ENCODE measurements at regions not wholly inside any gene's neighbourhood (a gene's known extent, or its start where the extent isn't known, plus 50 kb on each side); places are given as distances from the start of the nearest gene placed in this dataset.

DNA sequence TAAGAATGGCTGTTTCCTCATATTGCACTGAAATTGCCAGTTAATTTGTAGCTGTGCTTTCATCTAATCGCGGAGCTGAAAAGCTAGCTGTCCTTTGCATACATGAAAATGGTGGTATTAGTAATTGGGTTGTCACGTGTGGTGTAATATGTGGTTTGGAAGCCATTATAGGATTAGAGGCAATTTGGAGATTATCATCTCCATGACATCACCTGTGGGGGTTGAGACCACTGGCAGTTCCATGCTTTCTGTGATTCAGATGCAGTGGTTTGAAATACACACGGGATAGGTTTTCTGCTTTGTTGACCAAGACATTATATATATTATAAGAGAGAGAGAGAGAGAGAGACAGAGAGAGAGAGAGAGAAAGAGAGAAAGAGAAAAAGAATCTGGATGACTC lies 180.8 kb downstream of the RAB11FIP2 start:
- no peak for DNase-seq (ENCODE audit: low read depth)

DNA sequence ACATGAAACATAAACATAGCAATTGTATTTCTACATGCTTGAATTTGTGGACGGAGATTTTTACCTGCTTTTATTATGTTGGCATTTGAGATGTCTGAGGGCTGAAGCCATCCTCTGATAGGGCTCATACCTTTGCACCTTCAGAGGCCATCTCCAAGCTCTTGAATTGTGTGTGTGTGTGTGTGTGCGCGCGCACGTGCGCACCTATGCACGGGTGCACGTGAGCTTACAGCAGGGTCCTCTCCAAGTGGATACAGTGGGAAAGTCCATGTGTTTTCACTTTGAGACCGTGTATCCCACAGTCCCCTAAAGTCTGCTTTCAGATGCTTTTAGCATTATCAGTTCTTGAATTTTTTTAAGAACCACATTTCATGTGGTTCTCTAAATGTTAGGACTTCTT lies 178.6 kb downstream of the RAB11FIP2 start:
- no peak for DNase-seq (ENCODE audit: low read depth)

DNA sequence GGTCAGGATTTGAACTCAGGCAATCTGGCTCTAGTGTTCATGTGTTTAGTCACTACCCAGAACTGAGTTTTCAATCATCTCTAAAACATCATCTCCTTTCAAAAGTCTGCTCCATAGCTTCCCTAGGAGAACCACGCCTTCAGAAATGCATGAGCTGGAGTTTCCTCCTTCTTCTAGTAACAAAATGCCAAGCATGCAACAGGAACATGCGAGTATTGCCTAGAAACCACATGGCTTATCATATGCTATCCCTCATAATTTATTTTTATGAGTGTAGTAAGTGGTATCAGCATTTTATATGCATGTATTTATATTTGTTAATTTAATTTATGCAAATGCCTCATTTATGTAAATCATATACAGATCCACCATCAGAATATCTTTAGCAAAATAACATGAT lies 170.9 kb downstream of the RAB11FIP2 start:
- DNase-seq (ENCODE audit: low read depth) = no peak

DNA sequence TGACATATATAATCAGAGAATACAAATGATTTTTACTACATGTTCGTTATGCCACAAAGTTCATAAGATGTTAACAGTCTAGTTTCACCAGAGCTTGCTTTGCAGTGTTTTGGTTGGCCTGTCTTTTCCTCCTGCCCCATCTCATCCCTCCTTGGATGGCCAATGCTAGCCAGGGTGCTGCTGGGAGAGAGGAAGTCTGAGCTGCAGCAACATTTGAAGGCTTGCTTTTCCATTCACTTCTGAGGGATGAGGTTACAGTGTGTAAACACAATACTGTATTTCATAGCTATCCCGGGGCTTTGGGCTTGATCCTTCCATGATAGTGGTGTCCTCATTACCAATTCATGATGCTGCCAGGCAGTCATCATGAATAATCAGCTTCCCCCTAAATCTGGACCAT lies 170.5 kb downstream of the RAB11FIP2 start:
- DNase-seq (ENCODE audit: low read depth) = no peak

DNA sequence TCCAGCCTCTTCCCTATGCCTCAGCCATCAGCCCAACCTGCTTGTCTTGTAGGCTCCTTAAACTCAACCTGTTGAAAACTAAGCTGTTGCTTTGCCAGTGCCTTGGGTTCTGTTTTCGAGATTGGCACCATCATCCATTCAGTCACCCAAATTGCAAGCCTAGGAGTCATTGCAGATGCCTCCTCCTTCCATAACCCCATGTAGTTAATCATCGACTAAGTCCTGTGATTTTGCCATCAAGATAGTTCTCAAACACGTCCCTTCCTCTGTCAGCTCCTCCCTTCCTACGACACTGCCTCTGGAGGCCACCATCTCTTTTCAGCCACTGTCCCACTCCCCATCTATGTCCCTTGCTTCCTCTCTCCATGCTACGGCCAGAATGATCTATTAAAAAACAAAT lies 168.1 kb downstream of the RAB11FIP2 start:
- no peak for DNase-seq (ENCODE audit: low read depth)

DNA sequence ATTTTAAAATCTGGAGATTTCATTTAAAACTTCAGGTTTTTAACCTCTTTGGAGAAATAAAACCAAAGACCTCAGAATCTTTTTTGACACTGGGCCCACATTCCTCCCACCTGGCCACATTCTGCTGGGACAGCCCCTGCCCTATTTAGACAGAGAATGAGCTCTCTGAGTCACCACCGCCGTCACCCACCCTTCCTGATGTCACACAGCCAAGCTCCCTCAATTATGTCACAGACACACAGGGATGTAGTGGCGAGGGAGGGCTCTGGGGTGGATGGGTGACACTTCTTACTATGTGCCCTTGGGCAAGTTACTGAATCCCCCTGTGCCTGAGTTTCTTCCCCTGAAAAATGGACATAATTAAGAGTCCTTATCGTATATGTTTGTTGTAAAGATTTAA lies 162.6 kb downstream of the RAB11FIP2 start:
- DNase-seq (ENCODE audit: low read depth) = no peak

DNA sequence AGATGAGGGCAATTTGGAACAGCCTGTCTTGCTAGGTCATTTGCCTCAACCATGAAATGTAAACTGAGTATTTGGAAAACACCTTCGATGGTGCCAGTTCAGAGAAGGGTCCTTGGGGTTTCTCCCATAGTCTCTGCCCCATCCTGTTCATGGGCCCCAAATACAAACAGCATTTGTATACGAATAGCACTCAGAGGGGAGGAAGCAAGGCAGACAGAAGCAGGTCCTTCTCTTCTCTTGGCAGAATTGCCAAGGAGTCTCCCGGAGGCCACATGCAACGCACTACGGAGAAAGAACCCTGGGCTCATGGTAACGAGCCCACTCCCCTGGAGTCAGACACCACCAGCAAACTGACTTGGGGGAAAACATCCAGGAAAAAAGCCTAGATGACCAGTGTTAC lies 162.1 kb downstream of the RAB11FIP2 start:
- no peak for DNase-seq (ENCODE audit: low read depth)

DNA sequence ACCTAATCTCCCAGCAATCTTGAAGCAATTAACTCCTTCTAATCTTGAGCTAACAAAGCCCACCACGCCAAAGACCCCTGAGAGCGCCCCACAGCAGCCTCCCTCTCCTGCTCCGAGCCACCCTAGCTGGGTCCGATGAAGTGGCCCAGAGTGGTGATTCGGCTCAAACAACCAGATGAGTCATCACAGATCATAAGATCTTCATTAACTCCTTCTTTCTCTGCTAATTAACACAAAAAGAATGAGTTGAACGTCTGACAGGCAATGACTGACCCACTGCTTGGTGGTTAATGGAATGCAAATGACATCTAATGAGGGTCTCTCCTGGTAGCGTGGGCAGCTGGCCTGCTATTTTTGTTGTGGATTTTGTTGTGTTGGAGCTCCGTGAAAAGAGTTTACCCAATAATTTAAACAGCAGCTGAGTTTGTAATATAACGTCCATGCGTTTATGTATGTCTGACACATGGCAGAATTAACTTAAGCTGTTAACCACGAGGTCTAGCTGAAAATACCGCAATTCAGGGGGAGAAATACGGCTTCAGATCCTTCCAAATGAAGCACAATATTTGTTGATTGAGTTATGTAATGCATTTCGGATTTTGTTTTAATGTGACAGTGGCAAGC lies 161.4 kb downstream of the RAB11FIP2 start:
- DNase-seq (ENCODE audit: low read depth) = no peak

DNA sequence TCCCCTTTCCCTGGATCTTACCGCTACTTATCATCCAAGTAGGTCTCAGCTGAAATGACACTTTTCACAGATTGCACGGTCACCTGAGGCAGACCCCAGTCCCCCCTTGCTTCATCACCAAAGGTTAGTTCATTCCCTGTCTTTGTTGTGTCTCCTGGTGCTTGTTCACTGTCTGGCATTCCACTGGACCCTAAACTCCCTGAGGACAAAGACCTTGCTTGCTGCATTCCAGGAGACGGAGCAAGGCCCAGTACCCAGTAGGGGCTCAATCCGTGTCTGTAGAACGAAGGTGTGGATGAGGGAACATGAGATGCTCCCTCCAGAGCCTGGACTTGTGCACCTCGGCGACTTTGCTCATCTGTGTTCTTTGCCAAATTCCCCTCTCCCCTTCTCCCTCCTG lies 160.0 kb downstream of the RAB11FIP2 start:
- no peak for DNase-seq (ENCODE audit: low read depth)

DNA sequence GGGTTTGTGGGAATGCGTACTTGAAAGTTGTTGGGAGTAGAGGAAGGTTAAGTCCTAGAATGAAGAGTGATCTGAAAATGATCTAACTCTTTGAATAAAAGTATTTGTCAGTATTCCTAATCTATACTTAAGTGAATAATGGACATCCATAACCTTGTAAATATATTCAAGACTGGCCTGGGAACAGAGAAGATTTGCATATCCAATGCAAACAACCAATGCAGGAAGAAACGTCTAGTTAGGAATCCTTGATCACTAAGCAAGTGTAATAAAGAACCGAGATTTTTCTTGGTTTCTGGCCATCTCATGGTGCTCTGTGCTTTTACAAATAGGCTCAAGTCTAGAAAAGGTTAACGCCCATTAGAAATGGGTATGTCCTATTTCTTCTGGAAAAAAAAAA lies 157.1 kb downstream of the RAB11FIP2 start:
- no peak for DNase-seq (ENCODE audit: low read depth)

DNA sequence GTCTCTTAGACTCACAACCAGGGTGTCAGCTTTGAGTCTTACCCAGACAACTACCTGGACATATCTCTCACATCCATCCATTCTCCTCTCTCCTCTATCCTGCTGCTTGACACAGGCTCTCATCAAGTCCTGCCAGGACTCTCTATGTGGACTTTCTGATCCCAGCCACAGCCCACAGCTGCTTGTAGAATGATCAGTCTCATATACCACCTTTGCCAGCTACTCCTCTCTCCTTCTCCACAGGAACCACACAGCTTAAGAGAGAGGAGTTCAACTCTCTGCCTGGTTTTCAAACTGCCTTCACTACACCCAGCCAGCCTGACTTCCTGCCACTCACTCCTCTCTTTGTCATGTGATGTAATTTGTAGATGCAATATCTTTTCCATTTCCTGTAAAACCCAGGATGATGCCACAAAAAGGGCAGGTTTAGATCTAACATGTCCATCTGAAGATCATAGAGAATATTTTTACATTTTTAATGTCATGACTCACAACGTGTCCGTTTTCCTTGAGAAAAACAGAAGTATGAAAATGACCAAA lies 154.0 kb downstream of the RAB11FIP2 start:
- no peak for DNase-seq (ENCODE audit: low read depth)

DNA sequence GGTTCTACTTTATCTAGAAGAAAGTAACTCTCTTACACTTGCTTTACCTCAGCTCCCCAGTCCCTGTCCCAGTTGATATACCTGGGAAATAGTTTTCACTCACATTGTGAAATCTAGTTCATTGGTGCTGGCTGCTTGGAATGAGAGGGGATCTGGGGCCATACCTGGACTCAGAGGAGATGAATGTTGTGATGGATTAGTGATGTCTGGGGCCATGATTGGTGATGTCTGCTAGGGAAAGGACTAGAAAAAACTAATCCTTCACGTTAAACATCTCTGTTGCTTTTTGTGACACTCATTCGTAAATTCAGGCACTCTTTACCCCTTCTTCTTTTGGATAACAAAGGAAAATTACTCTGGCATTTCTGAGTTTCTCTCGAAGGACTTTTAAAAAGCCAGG lies 152.4 kb downstream of the RAB11FIP2 start:
- no peak for DNase-seq (ENCODE audit: low read depth)

DNA sequence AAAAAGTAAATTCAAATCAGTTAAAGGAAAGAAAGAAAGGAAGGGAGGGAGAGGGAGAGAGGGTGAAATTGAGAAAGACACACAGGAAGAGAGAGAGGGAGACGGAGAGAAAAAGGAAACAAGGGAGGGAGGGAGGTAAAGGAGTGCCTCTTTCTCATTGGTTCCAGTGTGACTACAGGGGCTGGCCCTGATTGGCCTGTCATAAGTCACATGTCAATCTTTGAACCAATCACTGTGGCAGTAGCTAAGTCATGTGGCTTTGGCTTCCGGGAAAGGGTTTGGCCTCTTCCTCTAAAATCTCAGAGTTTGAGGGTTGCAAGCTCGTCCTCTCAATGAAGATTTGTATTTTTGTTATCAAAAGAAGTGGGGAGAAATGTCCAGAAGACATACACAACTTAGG lies 150.2 kb downstream of the RAB11FIP2 start:
- DNase-seq (ENCODE audit: low read depth) = no peak

DNA sequence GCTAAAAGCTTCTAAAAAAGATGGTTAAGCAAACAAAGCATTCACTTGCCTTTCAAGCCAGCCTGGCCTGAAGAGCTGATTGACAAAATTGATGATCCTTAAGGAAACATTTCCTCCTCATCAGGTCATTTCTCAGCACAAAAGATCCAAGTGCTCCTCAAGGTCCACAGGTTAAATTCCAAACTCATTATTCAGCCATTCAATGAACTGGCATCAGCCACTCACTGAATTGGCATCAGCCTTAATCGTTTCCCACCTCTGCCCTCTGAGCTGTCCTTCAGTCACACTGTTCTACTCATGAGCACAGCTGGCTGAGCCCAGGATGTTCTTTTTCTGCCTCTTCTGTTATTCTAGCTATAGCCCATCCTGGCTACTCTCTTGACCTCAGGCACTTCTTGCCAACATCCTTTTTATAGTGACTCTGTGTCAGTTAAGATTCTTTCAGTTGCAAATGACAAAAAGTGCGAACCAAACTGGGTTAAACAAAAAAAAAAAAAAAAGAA lies 147.5 kb downstream of the RAB11FIP2 start:
- DNase-seq (ENCODE audit: low read depth) = peak; percentile 5

DNA sequence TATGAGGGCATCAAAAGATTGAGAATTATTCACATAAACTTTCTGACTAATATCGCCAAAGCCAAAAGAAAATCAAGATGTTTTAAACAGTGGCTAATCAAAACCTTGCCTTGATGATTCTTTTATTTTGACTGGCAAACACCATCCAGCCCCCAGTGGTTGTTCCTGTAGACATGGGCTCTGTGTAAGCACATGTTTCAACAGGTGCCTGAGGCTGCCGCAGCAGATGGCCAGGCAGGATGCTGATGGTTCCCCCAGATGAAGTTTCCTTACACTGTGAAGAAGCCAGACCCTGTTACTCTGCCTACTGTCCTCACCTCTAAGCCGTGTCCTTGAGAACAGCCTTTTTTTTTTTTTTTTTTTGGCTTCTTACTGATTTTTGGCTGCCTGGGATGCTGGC lies 146.5 kb downstream of the RAB11FIP2 start:
- DNase-seq (ENCODE audit: low read depth) = no peak

DNA sequence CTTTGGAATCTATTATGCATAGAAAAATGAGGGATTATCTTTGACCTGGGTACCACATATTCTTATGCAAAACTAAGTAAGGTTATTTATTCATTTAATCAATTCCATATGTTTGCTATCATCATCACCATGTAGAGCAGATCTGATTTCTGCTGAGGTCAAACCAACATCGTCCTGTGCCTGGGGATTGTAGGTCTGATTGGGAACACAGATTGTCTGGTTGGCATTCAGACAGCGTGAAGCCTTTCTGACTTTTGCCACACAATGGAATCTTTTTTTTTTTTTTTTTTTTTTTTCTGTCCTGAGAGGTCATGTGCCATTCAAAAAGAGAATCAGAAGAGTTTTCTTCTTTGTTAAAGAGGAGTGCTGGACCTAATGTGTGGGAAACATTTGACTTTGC lies 142.9 kb downstream of the RAB11FIP2 start:
- DNase-seq (ENCODE audit: low read depth) = no peak

DNA sequence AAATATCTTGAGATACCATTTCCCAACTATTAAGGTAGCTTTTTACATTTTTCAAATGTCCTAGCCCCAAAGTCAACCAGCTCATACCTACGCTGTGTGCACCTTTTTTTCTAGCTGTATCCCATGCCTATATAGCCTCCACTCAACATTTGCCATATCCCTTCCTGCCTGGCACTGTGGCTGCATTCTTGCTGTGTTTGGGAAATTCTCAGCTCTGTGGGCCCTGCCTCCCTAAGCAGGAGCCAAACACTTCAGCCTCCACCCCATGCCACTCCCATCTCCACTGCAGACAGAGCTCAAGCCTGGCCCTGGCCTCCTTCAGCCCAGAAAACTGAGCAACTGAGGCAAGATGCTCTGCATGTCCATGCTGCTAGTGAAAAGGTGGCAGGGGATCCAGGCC lies 141.3 kb downstream of the RAB11FIP2 start:
- no peak for DNase-seq (ENCODE audit: low read depth)

DNA sequence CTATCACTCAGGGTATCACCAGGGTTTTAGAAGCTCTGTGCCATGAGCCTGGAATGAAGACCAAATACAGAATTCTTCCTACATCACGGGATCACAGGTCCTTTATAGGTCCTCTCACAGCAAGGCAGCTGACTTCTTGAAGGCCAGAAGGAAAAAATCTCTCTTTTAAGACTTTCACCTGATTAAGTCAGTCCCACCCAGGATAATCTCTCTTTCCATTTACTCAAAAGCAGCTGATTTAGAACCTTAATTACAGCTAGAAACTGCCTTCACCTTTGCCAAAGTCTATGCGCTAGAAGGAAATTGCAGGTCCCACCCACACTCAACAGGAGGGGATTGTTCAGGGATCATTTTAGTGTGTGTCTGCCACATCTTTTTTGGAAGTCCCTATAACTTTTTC lies 135.1 kb downstream of the RAB11FIP2 start:
- no peak for DNase-seq (ENCODE audit: low read depth)

DNA sequence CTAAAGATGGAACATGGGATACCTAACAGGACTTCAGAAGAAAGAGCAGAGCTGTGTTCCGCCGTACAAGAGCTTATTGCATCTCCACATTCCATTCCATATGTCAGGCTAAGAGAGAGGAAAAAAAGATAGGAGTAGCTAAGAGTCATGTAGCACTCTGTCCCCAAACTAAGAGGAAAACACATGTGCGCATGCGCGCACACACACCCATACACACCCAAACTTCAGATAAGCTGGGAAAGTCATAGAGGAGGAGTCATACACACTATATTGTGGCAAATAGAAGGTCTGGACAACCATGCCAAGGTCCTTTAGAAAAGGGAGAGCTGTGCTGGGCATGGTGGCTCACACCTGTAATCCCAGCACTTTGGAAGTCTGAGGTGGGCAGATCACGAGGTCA lies 132.4 kb downstream of the RAB11FIP2 start:
- no peak for DNase-seq (ENCODE audit: low read depth)

DNA sequence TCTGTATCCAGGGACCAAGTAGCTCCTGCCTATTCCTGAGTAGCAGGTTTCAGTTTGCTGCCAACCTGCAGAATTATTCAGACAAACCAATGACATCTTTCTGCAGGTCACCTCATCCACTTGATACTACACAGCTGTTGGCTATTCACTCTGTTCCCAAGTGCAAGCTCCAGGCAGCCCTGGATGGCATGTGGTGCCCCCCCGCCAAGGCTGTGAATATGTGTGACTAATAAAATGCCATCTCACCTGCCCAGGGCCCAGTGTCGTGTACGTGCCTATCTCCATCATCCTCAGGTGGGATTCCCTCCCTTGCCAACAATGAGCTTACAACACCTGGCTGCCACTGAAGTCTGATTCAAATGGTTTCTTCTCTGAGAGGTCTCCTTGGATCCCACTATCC lies 125.8 kb downstream of the RAB11FIP2 start:
- DNase-seq (ENCODE audit: low read depth) = no peak

DNA sequence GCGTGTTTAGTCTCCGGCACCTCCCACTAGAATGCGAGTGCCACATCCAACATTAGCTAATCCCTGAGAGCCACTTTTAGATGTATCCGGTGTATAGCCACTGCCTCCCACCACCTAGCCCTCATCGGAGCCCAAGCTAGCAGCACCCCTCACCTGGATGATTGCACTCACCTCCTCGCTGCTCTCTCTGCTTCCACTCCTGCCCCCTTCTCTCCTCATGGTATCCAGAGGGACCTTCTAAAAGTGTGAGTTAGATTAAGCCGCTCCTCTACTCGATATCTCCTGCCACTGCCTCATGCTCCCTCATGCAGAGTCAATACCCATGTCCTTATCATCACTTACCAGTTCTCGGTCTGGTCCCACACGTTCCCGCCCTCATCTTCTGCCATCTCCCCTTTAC lies 125.3 kb downstream of the RAB11FIP2 start:
- DNase-seq (ENCODE audit: low read depth) = no peak

DNA sequence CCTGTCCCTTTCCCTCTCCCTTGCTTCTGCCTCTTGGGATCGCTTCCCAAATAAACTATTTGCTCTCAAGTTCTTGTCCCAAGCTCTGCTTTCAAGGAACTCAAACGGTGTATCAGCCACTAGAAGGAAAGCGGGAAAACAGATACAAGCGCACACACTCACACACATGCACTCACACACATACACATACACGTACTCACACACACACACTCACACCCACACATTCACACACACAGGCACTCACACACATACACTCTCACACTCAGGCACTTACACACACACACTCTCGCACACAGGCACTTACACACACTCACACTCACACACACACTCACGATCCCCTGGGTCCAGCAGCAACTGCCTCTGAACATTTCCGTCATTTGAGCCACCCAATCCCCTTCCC lies 121.9 kb downstream of the RAB11FIP2 start:
- DNase-seq (ENCODE audit: low read depth) = no peak

DNA sequence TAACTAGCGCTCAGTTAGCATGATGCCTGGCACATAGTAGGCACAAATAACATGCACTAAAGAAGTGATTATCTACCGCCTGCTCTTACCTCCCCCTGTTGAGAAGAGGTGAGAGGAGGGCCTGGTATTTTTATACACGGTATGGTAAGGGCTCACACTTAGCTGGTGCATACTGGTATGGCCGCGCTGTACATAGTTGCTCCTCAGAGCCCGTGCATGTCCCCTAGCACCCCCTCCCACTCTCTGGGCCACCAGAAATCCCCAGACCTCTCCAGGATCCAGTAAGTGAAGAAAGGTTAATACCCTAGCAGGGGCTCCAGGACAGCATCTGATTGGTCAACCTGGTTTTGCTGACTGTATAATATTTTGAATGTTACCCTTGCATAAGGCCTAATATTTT lies 121.4 kb downstream of the RAB11FIP2 start:
- no peak for DNase-seq (ENCODE audit: low read depth)

DNA sequence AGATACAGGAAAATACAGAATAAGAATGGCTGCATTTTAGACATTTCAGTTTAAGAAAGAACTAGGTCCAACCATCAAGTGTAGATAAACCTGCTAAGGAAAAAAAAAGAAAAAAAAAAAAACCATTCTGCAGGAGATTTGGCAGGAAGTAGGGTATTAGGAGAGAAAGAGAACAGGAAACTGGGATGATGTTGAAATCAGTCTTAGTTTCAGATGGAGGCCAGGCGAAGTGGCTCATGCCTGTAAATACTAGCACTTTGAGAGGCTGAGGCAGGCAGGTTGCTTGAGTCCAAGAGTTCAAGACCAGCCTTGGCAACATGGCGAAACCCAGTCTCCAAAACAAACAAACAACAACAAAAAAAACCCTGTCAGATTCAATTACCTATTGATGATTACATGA lies 120.2 kb downstream of the RAB11FIP2 start:
- peak; percentile 4 for DNase-seq (ENCODE audit: low read depth)

Measured in LHCN-M2 (cell line).